Keratinocyte (primary cell): ENCODE measurements at regions not wholly inside any gene's neighbourhood (a gene's known extent, or its start where the extent isn't known, plus 50 kb on each side); places are given as distances from the start of the nearest gene placed in this dataset.

Experiments
- DNase-seq: peaks from one replicate; pipeline ENCODE4 v3.0.0-alpha.2; 2011; ENCODE audit warnings: low read depth, missing footprints, low spot score
- FAIRE-seq: peaks from 2 replicates; lab custom pipeline; 2011; peaks lifted over from hg19 to GRCh38; lab: Jason Lieb, UNC
- H2AFZ ChIP-seq: 2 replicates; pipeline ENCODE4 v1.6.0; 2012; ENCODE audit warnings: low read length, control low read depth, inconsistent platforms; ENCODE audit not compliant: control insufficient read depth
- H3K27ac ChIP-seq: 2 replicates; pipeline ENCODE4 v1.5.1; 2011; ENCODE audit warnings: low read length; ENCODE audit not compliant: control insufficient read depth, insufficient read depth
- H3K27me3 ChIP-seq: 3 replicates; pipeline ENCODE4 v1.6.0; 2011; ENCODE audit warnings: low read length; ENCODE audit not compliant: control insufficient read depth, insufficient read depth; ENCODE audit errors: extremely low read depth
- H3K36me3 ChIP-seq, 2 experiments: 2 replicates in 1 of 2; 3 replicates in 1 of 2; pipeline ENCODE4 v1.5.1; 2011; ENCODE audit warnings: low read length in 2 of 2, mild to moderate bottlenecking in 1 of 2; ENCODE audit not compliant: control insufficient read depth in 2 of 2, insufficient read depth in 2 of 2; ENCODE audit errors: extremely low read depth in 1 of 2
- H3K4me1 ChIP-seq: 3 replicates; pipeline ENCODE4 v1.5.1; 2011; ENCODE audit warnings: low read length; ENCODE audit not compliant: control insufficient read depth, insufficient read depth; ENCODE audit errors: extremely low read depth
- H3K4me2 ChIP-seq: 3 replicates; pipeline ENCODE4 v1.6.0; 2011; ENCODE audit warnings: low read depth, low read length; ENCODE audit not compliant: control insufficient read depth, insufficient read depth; ENCODE audit errors: extremely low read depth
- H3K4me3 ChIP-seq, 3 experiments: fragments of 200-600 bp in 1 of 3; sonication (generic) in 1 of 3; 2 replicates in 2 of 3; 3 replicates in 1 of 3; pipeline ENCODE4 v1.5.1; 2011 to 2016; ENCODE audit warnings: low read length in 3 of 3, mild to moderate bottlenecking in 3 of 3, control low read depth in 2 of 3, inconsistent platforms in 1 of 3, low read depth in 1 of 3, mixed read lengths in 1 of 3, mixed run types in 1 of 3, moderate library complexity in 1 of 3; ENCODE audit not compliant: control insufficient read depth in 2 of 3, insufficient read depth in 2 of 3; ENCODE audit errors: extremely low read depth in 1 of 3
- H3K79me2 ChIP-seq: 2 replicates; pipeline ENCODE4 v1.6.0; 2012; ENCODE audit warnings: low read length; ENCODE audit not compliant: control insufficient read depth, insufficient read depth
- H3K9ac ChIP-seq: 3 replicates; pipeline ENCODE4 v1.6.0; 2011; ENCODE audit warnings: low read length; ENCODE audit not compliant: control insufficient read depth, insufficient read depth; ENCODE audit errors: extremely low read depth
- H3K9me1 ChIP-seq: 3 replicates; pipeline ENCODE4 v1.6.0; 2011; ENCODE audit warnings: low read length; ENCODE audit not compliant: control insufficient read depth, insufficient read depth; ENCODE audit errors: extremely low read depth
- H3K9me3 ChIP-seq: 2 replicates; pipeline ENCODE4 v1.5.1; 2012; ENCODE audit warnings: low read depth, low read length; ENCODE audit not compliant: control insufficient read depth
- H4K20me1 ChIP-seq: 3 replicates; pipeline ENCODE4 v1.6.0; 2011; ENCODE audit warnings: low read length; ENCODE audit not compliant: control insufficient read depth, insufficient read depth; ENCODE audit errors: extremely low read depth
- EZH2 ChIP-seq: IDR thresholded peaks from one replicate; pipeline ENCODE4 v1.6.1; 2012; ENCODE audit warnings: inconsistent platforms, mild to moderate bottlenecking, low read length, moderate library complexity
- dilution Hi-C: fragments of 300-500 bp; cut with MboI; formaldehyde crosslinking; loops from one replicate; pipeline ENCODE4 v1.7.0; 2020; ENCODE audit warnings: low sequenced_read_pairs; ENCODE audit not compliant: extremely low pct_ligation_motif_present
- TF ChIP-seq, protein P1 (sequence below), 3 experiments: IDR thresholded peaks in 1 of 3; conservative IDR thresholded peaks in 1 of 3; optimal IDR thresholded peaks in 1 of 3; 2 replicates in 2 of 3; 3 replicates in 1 of 3; pipeline versions ENCODE3 to v1.5.1; 2011; ENCODE audit warnings: low read length in 3 of 3, mild to moderate bottlenecking in 3 of 3, moderate library complexity in 2 of 3, control low read depth in 1 of 3, inconsistent platforms in 1 of 3; ENCODE audit not compliant: insufficient read depth in 2 of 3; ENCODE audit errors: extremely low read depth in 1 of 3

DNA sequence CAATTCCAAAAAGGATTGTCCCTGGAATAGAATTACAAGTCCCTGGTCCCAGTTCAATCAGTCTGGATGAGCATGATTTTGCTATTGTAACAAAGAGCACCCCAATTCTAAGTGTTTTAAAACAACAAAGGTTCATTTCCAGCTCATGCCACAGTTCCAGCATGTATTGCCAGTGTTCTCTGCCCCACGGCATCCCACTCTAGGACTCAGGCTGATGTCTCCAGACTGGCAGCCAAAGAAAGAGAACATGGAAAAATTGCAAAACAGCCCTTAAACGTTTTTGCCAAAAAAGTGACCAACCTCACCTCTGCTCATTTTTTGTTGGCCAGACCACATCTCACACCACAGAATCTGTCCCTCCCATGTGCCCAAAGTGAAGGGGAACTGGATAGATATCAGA lies 116.0 kb upstream of the PLXNC1 start:
- Histone ChIP-seq H3K36me3 (no peaks in the 10 kb centered on the region), H3K9ac (no peak overlapping the region), H3K4me2 (no peak overlapping the region), H3K4me3 (no peak overlapping the region), H3K9me3 (peaks cover 2% of the 10 kb centered on the region), H3K27me3 (peaks cover 3% of the 10 kb centered on the region), H2AFZ (no peak overlapping the region), H3K79me2 (no peaks in the 10 kb centered on the region), H4K20me1 (no peaks in the 10 kb centered on the region), H3K9me1 (no peaks in the 10 kb centered on the region), H3K27ac (no peak overlapping the region), H3K4me1 (no peaks in the 10 kb centered on the region)
- no peak for FAIRE-seq
- no peak for DNase-seq
- no peak for TF ChIP-seq EZH2
- TF ChIP-seq, protein P1, sequence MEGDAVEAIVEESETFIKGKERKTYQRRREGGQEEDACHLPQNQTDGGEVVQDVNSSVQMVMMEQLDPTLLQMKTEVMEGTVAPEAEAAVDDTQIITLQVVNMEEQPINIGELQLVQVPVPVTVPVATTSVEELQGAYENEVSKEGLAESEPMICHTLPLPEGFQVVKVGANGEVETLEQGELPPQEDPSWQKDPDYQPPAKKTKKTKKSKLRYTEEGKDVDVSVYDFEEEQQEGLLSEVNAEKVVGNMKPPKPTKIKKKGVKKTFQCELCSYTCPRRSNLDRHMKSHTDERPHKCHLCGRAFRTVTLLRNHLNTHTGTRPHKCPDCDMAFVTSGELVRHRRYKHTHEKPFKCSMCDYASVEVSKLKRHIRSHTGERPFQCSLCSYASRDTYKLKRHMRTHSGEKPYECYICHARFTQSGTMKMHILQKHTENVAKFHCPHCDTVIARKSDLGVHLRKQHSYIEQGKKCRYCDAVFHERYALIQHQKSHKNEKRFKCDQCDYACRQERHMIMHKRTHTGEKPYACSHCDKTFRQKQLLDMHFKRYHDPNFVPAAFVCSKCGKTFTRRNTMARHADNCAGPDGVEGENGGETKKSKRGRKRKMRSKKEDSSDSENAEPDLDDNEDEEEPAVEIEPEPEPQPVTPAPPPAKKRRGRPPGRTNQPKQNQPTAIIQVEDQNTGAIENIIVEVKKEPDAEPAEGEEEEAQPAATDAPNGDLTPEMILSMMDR (optimal IDR thresholded peaks at IDR 0.05 in 1 of 3, IDR thresholded peaks at IDR 0.05 in 1 of 3, conservative IDR thresholded peaks at IDR 0.05 in 1 of 3; ENCODE audit: extremely low read depth in 1 of 3, insufficient read depth in 2 of 3, low read length in 3 of 3), result no peak
- dilution Hi-C loops, result no loop called here

GRCh38 chr12:94033101-94033500 lies 115.3 kb upstream of the PLXNC1 start:
- Histone ChIP-seq H3K27ac (no peak overlapping the region), H4K20me1 (no peaks in the 10 kb centered on the region), H2AFZ (no peak overlapping the region), H3K27me3 (peaks cover 3% of the 10 kb centered on the region), H3K4me1 (no peaks in the 10 kb centered on the region), H3K4me2 (no peak overlapping the region), H3K4me3 (no peak overlapping the region), H3K9me1 (no peaks in the 10 kb centered on the region), H3K9me3 (peaks cover 2% of the 10 kb centered on the region), H3K9ac (no peak overlapping the region), H3K79me2 (no peaks in the 10 kb centered on the region), H3K36me3 (no peaks in the 10 kb centered on the region)
- dilution Hi-C loops, result no loop called here
- TF ChIP-seq EZH2, result no peak
- TF ChIP-seq, protein P1 (optimal IDR thresholded peaks at IDR 0.05 in 1 of 3, IDR thresholded peaks at IDR 0.05 in 1 of 3, conservative IDR thresholded peaks at IDR 0.05 in 1 of 3; ENCODE audit: extremely low read depth in 1 of 3, insufficient read depth in 2 of 3, low read length in 3 of 3), result no peak
- DNase-seq, result no peak
- no peak for FAIRE-seq
